ENCODE measurements at regions not wholly inside any gene's neighbourhood (a gene's known extent, or its start where the extent isn't known, plus 50 kb on each side); places are given as distances from the start of the nearest gene placed in this dataset.

DNA sequence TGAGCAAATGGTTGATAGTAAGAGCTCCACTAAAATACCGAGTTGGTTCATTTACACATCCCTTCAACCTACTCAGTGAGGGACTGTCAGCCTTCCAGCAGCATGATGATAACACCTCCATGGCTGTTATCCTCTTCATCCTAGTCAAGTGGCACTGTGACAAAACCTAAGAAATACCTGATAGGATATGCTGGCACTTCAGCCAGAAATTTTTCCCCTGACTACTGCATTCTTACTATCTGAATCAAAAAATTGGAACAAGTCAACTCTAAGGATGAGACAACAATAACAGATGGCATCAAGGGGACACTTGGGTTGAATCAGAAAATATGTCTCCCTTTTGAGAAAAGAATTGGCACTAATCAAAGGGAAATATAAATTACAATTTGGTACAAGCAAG is 193.9 kb downstream of the KCTD12 start:
- Mint-ChIP-seq H3K4me3 (no peak overlapping the region), H3K4me1 (ENCODE audit: low read depth) (peaks cover 10% of the 10 kb centered on the region), H3K27ac (no peak overlapping the region), H3K36me3 (ENCODE audit: low read depth) (no peaks in the 10 kb centered on the region), H3K27me3 (ENCODE audit: insufficient read depth) (no peaks in the 10 kb centered on the region; the same call in none of the 2 replicates), H3K9me3 (no peaks in the 10 kb centered on the region)
- DNase-seq = peak; percentile 5
- TF ChIP-seq, protein P1, sequence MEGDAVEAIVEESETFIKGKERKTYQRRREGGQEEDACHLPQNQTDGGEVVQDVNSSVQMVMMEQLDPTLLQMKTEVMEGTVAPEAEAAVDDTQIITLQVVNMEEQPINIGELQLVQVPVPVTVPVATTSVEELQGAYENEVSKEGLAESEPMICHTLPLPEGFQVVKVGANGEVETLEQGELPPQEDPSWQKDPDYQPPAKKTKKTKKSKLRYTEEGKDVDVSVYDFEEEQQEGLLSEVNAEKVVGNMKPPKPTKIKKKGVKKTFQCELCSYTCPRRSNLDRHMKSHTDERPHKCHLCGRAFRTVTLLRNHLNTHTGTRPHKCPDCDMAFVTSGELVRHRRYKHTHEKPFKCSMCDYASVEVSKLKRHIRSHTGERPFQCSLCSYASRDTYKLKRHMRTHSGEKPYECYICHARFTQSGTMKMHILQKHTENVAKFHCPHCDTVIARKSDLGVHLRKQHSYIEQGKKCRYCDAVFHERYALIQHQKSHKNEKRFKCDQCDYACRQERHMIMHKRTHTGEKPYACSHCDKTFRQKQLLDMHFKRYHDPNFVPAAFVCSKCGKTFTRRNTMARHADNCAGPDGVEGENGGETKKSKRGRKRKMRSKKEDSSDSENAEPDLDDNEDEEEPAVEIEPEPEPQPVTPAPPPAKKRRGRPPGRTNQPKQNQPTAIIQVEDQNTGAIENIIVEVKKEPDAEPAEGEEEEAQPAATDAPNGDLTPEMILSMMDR (IDR thresholded peaks at IDR 0.05) = no peak

DNA sequence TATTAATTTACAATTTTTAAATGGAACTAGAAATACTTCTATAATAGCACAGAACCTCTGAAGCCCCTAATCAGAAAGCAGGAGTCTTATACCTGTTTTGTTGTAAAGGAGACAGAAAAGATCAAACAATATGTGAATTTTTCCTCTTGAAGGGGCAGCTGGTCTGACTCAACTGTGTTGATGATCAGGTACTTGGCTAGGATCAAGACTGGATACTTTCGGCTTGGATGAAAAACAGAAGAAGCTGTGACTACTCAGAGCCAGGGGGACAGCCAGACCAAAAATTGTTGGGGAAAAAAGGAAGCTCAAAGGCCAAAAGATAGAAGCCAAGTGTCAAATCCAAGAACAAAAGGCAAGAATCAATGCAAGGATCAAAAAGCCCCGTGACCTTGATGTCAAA is 195.6 kb downstream of the KCTD12 start:
- no peak for DNase-seq
- Mint-ChIP-seq H3K9me3 (no peaks in the 10 kb centered on the region), H3K4me1 (ENCODE audit: low read depth) (no peaks in the 10 kb centered on the region), H3K27ac (no peak overlapping the region), H3K36me3 (ENCODE audit: low read depth) (no peaks in the 10 kb centered on the region), H3K27me3 (ENCODE audit: insufficient read depth) (peaks cover 3% of the 10 kb centered on the region), H3K4me3 (no peak overlapping the region)
- TF ChIP-seq, protein P1 (IDR thresholded peaks at IDR 0.05) = no peak

DNA sequence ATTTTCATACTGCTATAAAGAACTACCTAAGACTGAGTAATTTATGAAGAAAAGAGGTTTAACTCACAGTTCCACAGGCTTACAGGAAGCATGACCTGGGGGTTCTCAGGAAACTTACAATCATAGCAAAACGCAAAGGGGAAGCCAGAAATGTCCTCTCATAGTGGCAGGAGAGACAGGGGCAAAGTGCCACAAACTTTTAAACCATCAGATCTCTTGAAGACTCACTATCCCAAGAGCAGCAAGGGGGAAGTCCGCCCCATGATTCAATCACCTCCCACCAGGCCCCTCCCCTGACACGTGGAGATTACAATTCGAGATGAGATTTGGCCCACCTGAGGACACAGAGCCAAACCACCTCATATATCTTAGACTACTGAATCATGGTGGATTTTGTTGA is 198.7 kb downstream of the KCTD12 start:
- H3K27me3 Mint-ChIP-seq (ENCODE audit: insufficient read depth) = peaks cover 3% of the 10 kb centered on the region
- H3K27ac Mint-ChIP-seq = no peak overlapping the region
- TF ChIP-seq, protein P1 (IDR thresholded peaks at IDR 0.05) = no peak
- H3K4me3 Mint-ChIP-seq = no peak overlapping the region
- H3K9me3 Mint-ChIP-seq = no peaks in the 10 kb centered on the region
- no peaks in the 10 kb centered on the region for H3K36me3 Mint-ChIP-seq (ENCODE audit: low read depth)
- no peak for DNase-seq
- no peaks in the 10 kb centered on the region for H3K4me1 Mint-ChIP-seq (ENCODE audit: low read depth)

DNA sequence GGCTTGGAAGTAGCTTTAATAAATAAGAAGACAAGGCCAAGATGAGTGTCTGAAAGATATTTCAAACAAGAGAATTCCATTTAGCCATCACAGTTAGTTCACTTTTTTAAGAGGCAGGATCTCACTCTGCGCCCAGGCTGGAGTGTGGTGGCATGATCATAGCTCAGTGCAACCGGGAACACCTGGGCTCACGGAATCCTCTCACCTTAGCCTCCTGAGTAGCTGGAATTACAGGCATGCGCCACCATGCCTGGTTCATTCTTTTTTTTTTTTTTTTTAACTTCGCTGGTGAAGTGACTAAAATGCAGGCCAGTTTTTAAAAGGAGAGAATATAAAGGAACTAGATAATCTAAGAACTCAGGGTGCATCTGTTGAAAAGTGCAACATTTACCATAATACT is 200.3 kb downstream of the KCTD12 start:
- H3K4me1 Mint-ChIP-seq (ENCODE audit: low read depth) = no peaks in the 10 kb centered on the region
- no peak overlapping the region for H3K4me3 Mint-ChIP-seq
- peaks cover 3% of the 10 kb centered on the region for H3K27me3 Mint-ChIP-seq (ENCODE audit: insufficient read depth)
- H3K36me3 Mint-ChIP-seq (ENCODE audit: low read depth) = no peaks in the 10 kb centered on the region
- DNase-seq = no peak
- TF ChIP-seq, protein P1 (IDR thresholded peaks at IDR 0.05) = no peak
- no peak overlapping the region for H3K27ac Mint-ChIP-seq
- H3K9me3 Mint-ChIP-seq = no peaks in the 10 kb centered on the region

DNA sequence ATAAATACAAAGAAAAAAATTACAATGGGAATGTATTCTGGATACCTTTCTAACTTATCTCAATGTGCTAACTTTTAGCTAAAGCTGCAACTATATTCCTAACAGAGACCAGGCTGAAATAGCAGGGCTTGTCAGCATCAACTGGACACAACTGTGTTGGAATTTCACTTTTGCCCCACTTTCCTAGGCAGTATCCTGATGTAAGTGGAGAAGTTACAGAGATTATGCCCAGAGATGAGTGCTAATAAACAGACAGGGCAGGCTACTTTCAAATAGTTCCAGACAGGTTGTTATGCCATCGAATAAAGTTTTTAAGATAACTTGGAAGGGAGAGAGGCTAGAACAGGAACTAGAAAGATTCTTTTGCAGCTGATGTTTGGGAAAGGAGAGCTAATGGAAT is 201.9 kb downstream of the KCTD12 start:
- no peak overlapping the region for H3K27ac Mint-ChIP-seq
- H3K27me3 Mint-ChIP-seq (ENCODE audit: insufficient read depth) = peaks cover 3% of the 10 kb centered on the region; the same call in 1 of the 2 replicates
- DNase-seq = no peak
- H3K4me3 Mint-ChIP-seq = no peak overlapping the region
- H3K4me1 Mint-ChIP-seq (ENCODE audit: low read depth) = no peaks in the 10 kb centered on the region
- TF ChIP-seq, protein P1 (IDR thresholded peaks at IDR 0.05) = no peak
- H3K9me3 Mint-ChIP-seq = no peaks in the 10 kb centered on the region
- no peaks in the 10 kb centered on the region for H3K36me3 Mint-ChIP-seq (ENCODE audit: low read depth)

DNA sequence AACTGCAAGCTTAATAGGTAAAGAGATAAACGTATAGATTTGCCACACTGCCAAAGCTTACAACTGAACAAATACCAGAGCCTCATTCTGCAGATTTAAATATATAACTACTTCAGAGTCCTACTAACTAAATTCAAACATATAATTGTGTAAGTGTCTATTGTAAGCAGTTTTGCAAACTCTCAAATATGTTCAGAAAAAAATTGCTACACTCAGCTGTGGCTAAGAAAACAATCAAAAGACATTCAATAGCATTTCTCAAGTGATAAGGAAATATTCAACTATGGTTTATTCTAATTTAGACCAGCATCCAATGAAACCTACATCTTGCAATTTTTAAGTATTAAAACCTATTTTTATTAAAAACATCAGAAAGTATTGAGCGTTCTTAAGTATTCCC is 202.4 kb downstream of the KCTD12 start:
- H3K36me3 Mint-ChIP-seq (ENCODE audit: low read depth) = no peaks in the 10 kb centered on the region
- no peak for DNase-seq
- no peaks in the 10 kb centered on the region for H3K4me1 Mint-ChIP-seq (ENCODE audit: low read depth)
- H3K27me3 Mint-ChIP-seq (ENCODE audit: insufficient read depth) = peaks cover 3% of the 10 kb centered on the region; the same call in 1 of the 2 replicates
- no peak overlapping the region for H3K4me3 Mint-ChIP-seq
- no peaks in the 10 kb centered on the region for H3K9me3 Mint-ChIP-seq
- TF ChIP-seq, protein P1 (IDR thresholded peaks at IDR 0.05) = no peak
- no peak overlapping the region for H3K27ac Mint-ChIP-seq
